Brain microvascular endothelial cell (primary cell): ENCODE measurements at regions not wholly inside any gene's neighbourhood (a gene's known extent, or its start where the extent isn't known, plus 50 kb on each side); places are given as distances from the start of the nearest gene placed in this dataset.

Source experiments
- DNase-seq: peaks from one replicate; pipeline ENCODE4 v3.0.0-alpha.2; 2020
- H3K27ac ChIP-seq: fragments of 250-450 bp; sonication (Bioruptor Pico); 2 replicates; pipeline ENCODE4 v1.5.1; 2020; ENCODE audit warnings: mild to moderate bottlenecking, moderate library complexity
- H3K27me3 ChIP-seq: fragments of 250-450 bp; sonication (Bioruptor Pico); replicated peaks from 2 replicates; pipeline ENCODE4 v1.5.1; 2020; ENCODE audit warnings: mild to moderate bottlenecking
- H3K36me3 ChIP-seq: fragments of 250-450 bp; sonication (Bioruptor Pico); replicated peaks from 2 replicates; pipeline ENCODE4 v1.5.1; 2020; ENCODE audit warnings: mild to moderate bottlenecking
- H3K4me3 ChIP-seq: 2 replicates; pipeline ENCODE4 v1.5.1; 2011; ENCODE audit warnings: low read depth, mild to moderate bottlenecking, control low read depth, low read length, moderate library complexity
- CTCF ChIP-seq: IDR thresholded peaks from 2 replicates; pipeline ENCODE4 v1.5.1; 2011; ENCODE audit warnings: low read depth, mild to moderate bottlenecking, moderate library complexity, low read length, control low read depth, inconsistent platforms; ENCODE audit errors: missing control alignments
- in situ Hi-C: cut with HindIII; loops from 2 replicates; pipeline ENCODE4 v1.10.0; 2017; ENCODE audit warnings: low sequenced_read_pairs, low pct_ligation_motif_present

- Histone ChIP-seq H3K36me3 (no peaks in the 10 kb centered on the region), H3K4me3 (no peak overlapping the region), H3K27ac (no peak overlapping the region), H3K27me3 (no peaks in the 10 kb centered on the region)
- no peak for DNase-seq
- in situ Hi-C loops = no loop called here
- no peak for TF ChIP-seq CTCF
These were observed 194.1 kb upstream of the RUNX1 start for GRCh38 chr21:35243171-35243570.

- Histone ChIP-seq H3K27me3 (no peaks in the 10 kb centered on the region), H3K27ac (no peak overlapping the region), H3K4me3 (no peak overlapping the region), H3K36me3 (no peaks in the 10 kb centered on the region)
- in situ Hi-C loops = no loop called here
- TF ChIP-seq CTCF = no peak
- no peak for DNase-seq
These were observed 190.7 kb upstream of the RUNX1 start for GRCh38 chr21:35239811-35240219.

GRCh38 chr21:35238119-35238518 is 189.0 kb upstream of the RUNX1 start:
- Histone ChIP-seq H3K27me3 (no peaks in the 10 kb centered on the region), H3K4me3 (no peak overlapping the region), H3K27ac (no peak overlapping the region), H3K36me3 (no peaks in the 10 kb centered on the region)
- in situ Hi-C loops = no loop called here
- no peak for TF ChIP-seq CTCF
- no peak for DNase-seq

- Histone ChIP-seq H3K4me3 (no peak overlapping the region), H3K27me3 (no peaks in the 10 kb centered on the region), H3K27ac (no peak overlapping the region), H3K36me3 (no peaks in the 10 kb centered on the region)
- no peak for TF ChIP-seq CTCF
- in situ Hi-C loops = no loop called here
- no peak for DNase-seq
These were observed 188.2 kb upstream of the RUNX1 start for GRCh38 chr21:35237287-35237686.

DNA sequence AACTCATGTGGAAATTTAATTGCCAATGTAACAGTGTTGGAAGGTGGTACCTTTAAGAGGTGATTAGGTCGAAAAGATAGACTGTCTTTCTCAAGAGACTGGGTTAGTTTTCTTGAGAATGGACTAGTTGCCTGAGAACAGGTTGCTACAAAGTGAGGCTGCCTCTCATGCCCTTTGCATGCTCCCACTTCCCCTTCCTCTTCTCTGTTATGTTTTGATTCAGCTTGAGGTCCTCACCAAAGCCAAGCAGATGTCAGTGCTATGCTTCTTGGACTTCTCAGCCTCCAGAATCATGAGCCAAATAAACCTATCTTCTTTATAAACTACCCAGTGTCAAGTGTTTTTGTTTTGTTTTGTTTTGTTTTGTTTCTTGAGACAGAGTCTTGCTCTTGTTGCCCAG is 187.0 kb upstream of the RUNX1 start:
- no peak for TF ChIP-seq CTCF

GRCh38 chr21:35234725-35235124 is 185.6 kb upstream of the RUNX1 start:
- no peak overlapping the region for H3K4me3 ChIP-seq
- H3K36me3 ChIP-seq = no peaks in the 10 kb centered on the region
- no peak for TF ChIP-seq CTCF
- no peak for DNase-seq
- no peak overlapping the region for H3K27ac ChIP-seq
- no peaks in the 10 kb centered on the region for H3K27me3 ChIP-seq
- in situ Hi-C loops = no loop called here

More for the DNA sequence above, 187.0 kb upstream of the RUNX1 start:
- Histone ChIP-seq H3K4me3 (no peak overlapping the region), H3K27ac (no peak overlapping the region), H3K36me3 (no peaks in the 10 kb centered on the region), H3K27me3 (no peaks in the 10 kb centered on the region)
- DNase-seq = no peak
- in situ Hi-C loops = no loop called here
